ELF-1 (cell line): ENCODE measurements at regions not wholly inside any gene's neighbourhood (a gene's known extent, or its start where the extent isn't known, plus 50 kb on each side); places are given as distances from the start of the nearest gene placed in this dataset.

Experiments
- DNase-seq: peaks from one replicate; pipeline ENCODE4 v3.0.0-alpha.2; 2016; ENCODE audit warnings: low read depth, low spot score

DNA sequence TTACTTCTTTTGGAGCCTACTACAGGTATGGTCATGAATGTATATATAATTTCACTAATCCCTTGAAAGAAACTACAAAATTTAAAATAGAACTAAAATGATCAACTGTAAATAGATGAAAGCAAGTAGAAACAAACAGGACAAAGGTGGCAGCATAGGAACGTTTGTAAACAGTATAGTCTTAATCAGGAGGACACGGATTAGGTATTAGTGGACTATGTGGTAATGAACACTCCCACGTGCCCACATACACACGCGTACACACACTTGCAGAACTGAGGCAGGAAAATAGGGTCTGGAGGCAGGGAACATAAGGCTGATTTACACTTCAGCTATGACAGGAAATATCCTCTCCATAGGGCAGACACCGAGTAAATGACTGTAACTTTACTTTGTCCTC, 1397.8 kb downstream of the NCAM2 start:
- DNase-seq = no peak

DNA sequence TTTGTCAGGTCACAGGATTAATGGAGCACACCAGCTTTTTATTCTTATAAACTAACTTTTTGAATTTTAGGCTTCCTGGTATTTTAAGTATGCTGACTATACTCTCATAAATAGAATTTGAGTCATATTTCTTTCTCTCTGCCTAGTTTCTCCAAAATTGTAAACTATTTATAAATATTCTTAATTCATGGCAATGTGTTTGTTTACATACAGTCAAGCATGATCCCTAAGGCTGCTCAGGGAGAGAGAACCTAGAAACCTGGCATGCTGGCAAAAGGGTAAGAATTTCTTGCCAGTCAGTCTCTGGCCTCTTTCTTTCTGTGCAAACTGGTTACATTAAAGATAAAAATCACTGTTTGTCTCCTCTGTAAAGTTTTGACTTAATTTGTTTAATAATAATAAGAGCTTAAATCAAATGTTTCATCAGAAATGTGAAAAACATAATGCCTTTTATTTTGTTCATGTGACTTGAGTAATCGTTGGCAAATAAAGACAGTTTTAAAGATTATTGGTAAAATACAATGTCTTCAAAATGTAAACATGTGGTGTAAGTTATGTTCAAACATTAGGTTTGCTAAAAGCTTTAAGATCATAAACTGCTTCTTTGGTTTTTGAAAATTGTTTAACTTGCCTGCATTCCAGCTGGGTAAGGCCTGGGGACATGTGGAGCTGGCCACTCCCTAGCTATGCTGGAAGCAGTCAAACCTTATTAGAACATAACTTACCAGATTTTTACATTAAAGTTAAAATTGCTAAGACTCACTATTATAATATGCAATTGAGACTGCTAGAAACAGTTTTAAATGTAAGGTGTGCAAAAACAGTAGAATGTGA, 1401.7 kb downstream of the NCAM2 start:
- no peak for DNase-seq

DNA sequence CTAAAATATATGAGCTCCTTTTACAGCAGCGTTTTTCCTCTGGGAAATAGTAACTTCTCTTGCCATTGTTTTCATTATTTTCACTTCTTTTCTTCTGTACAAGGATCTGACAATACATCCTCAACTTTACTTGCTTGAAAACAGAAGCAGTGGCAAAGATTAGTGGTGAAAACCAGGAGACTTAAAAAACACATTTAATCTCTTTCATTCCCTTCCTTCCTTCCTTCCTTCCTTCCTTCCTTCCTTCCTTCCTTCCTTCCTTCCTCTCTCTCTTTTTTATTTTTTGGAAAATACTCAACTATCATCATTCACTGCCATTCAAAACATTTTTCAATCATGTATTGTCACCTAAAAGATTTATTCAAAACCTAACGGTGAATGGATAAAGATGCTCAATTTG, 1411.4 kb downstream of the NCAM2 start:
- DNase-seq = no peak

DNA sequence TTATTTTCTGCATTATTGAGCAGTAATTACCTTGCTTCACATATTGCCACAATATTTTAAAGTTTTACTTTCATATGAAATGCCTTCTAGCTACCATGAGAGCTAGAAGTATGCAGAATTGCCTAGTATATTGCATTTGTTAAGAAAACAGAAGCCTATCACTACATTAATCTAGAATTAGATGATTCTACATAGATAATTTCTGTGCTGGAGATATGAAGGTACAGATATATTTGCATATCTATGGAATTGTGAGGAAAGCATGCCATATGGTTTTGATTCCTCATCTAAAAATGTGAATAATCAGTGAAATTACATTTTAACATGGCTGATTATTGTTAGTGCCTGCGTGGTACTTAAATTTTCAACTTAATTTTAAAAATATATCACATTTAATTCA, 1418.3 kb downstream of the NCAM2 start:
- DNase-seq = no peak

DNA sequence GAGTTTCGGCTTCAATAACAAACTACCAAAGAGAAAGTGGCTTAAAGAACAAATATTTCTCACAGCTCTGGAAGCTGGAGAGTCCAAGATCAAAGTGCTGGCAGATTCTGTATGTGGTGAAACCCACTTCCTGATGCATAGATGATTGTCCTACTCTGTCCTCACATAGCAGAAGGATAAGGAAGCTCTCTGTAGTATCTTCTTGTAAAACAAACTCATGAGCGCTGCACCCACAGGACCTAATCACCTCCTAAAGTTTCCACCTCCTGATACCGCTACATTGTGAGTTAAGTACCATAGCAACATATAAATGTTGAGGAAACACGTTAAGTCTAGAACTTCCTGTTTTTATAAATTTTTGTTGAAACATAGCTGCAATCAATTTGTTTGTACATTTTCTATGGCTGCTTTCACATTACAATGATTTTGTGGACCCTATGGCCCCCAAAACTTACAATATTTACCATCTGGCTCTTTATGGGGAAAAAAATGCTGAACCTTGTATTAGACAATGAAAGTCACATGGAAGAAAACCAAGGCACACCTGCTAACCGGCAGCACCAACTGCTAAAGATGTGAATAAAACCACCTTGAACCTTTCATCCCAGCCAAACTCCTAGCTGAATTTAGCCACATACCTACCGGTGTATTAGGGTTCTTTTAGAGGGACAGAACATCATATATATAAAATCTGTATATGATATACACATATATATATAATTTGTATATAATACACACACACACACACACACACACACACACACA, 1423.4 kb downstream of the NCAM2 start:
- DNase-seq = no peak

DNA sequence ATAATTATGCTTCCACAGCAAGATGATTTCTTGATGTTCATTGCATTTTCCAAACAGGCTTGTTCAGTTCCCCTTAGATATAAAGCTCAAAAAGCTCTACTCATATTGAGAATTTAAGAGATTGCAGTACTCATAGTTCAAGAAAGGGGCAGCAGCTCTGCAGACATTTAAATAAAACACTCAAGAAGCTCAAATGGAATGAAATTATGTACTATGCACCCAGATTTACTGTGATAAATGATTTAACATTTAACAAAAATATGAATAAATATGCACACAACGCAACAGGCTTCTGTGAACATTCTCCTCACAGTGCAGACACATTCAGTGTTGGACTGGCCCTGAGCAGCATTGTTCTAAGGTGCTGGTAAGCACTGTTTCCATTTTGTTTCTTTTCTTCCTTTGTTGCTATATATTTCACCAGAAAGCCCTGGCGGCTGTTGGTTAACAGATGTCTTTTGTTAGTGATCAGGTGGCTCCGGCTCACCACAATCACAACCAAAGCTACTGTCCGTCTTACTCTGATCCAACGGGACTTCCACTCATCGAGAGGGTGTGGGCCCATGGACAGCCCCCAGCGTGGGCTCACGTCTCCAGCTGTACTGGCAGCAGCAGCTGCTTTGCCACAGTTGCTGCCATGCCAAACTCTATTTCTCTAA, 1440.3 kb downstream of the NCAM2 start:
- no peak for DNase-seq

DNA sequence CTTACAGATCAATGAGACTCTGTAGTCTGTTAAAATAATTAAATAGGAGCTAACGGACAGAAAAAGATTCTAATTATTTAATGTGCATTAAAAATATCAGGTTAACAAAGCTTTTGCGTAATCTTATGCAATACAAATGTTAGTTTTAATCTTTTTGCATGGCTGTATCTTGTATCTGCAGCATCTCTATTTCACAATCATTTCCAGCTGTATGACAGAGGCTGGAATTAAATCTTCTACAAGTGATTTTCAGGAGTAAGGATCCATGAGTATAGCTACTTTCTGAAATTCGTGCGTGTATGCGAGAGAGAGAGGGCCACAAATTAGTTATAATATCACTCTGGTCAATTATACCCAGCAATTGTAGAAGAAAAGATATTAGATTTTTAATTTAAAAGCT, 1446.8 kb downstream of the NCAM2 start:
- DNase-seq = no peak

DNA sequence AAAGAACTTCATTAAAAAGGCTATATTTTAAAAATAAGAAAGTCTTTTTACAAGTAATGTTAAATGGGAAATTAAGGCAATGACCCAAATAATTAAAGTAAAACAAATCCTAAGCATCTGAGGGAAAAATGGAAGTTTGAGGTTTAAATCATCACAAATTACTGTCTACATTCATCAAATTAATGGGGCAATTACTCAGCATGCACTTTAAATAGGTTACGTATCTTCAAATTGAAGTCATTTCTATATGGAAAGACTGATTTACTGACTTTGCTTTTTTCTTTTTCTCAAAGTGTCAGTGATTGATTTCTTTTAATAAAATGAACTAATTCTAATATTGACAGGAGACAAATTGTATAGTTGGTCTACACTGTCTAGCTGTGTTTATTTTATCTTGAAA, 1452.3 kb downstream of the NCAM2 start:
- no peak for DNase-seq

DNA sequence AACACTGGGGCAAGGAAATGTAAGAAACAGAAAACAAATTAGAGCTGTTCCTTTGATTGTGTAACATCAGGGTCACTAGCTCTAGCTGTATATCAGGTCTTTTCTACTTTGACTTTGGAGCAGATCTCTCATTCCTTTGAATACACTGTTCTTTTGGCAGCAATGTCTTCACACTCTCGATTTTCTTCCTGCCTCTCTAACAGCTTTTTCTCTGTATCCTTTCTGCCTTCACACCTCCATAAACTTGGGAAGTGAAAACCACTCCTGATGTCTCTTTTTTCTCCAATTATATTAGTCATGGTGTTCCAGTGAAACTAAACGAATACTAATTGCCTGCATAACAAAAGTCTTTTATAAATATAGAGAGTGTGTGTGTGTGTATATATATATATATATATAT, 1458.0 kb downstream of the NCAM2 start:
- no peak for DNase-seq

DNA sequence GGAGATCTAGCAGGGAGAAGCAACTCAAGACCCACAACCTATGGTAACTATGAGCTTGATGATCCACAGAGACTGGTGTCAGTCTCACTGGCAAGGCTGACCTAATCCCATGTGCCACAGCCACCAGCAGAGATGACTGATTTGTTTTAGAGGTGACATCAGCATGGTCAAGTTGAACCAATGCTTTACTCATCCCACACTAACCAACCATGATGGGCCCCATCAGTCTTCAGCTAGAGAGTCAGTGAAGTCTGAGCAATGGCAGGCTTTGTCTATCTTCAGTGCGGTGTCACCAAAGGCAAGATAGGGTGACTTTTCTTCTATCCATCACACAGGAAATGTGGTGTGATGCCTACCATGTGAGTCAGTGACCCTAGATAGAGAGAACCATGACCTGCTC, 1470.7 kb downstream of the NCAM2 start:
- no peak for DNase-seq

DNA sequence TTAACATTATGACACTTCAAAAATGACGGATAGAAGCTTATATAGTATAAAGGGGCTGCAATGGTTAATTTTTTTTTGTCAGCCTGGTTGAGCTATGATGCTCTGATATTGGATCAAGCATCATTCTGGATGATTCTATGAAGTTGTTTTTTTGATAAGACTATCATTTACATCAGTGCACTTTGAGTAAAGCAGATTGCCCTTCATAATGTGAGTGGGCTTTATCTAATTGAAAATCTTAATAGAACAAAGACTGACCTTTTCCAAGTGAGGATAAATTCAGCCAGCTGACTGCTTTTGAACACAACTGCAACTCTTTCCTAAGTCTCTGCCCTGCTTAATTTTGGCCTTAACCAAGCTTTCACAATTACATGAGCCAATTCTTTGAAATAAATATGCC, 1476.2 kb downstream of the NCAM2 start:
- DNase-seq = no peak

DNA sequence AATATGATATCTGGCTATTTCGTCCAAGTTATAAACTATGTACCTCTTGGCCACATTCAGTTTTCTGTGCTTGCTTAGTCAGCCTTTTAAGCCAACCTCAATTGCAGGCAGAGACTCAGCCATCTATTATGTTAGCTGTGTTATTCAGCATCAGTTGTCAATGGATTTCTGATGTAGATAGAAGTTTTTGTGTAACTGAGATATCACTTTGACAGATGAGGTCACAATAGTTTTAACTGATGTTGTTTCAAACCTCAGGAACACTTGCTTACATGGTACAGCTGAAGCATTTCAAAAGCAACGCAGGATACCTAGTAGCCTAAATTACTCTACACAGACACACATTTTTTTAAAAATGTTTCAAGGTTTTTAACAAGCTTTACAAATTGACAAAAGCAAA, 1478.0 kb downstream of the NCAM2 start:
- DNase-seq = no peak

DNA sequence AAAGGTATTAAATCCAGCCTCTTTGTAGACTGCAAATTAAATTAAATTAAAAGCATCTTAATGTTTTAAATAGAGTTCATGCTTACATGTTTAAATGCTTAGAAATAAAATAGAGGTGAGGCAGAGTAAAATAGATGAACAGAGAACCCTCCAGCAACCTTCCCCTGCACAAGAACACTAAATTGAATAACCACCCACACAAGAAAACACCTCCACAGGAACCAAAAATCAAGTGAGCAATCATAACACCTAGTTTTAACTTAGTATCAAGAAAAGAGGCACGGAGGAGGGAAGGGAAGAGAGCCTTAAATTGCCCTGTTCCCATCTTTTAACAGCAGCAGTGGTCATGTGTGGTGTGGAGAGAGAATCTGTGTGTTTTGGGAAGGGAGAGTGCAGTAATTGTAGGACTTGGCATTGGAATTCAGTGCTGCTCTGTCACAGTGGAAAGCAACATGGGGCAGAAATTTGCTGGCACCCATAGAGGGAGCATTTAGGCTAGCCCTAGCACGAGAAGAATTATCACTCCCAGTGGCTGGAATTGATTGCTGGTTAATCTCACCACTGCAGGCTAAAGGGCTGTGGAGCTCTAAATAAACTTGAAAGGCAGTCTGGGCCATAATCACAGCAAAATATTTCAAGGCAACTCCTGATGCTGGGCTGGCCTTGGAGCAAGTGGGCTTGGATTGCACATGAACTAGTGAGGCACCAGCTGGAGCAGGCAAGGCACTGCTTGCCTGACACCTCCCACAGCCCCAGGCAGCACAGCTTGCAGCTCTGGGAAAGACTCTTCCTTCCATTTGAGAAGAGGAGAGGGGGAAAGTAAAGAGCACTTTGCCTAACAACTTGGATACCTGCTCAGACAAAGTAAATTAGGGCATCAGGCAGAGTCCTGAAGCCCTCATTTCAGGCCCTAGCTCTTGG, 1478.8 kb downstream of the NCAM2 start:
- DNase-seq = no peak

DNA sequence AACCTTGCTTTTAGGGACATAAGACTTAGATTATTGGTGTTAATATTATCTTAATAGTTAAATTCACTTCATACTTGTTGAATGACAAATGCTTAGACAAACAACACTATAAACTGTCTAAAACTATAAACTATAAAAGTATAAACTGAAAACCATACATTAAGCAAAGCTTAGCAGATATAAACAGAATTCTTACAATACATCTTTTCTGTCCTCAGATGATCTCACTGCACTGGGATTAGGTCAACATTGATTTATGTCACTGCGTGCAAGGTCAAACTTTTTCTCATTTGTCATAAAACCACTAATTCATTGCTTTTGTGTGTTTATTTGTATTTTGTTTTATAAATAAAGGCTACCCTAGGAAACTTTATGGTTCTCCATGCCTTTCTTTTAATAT, 1491.8 kb downstream of the NCAM2 start:
- DNase-seq = no peak

DNA sequence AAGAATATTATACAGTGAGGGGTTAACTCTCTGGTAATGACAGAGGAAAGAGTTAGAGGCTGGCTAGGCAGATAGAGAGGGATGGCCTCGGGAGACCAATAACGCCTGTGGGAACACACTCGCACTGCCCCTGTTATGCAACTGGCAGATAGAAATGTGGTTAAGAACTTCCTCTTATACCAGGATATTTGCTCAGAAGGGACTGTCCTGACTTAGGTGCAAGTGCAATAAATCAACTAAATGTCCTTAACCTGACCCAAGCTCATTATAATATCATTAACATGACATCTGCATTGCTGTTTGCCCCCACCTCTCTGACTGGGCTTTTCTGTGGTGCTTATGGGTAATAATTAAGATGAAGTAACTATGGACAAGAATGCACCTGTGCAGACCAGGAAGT, 1518.0 kb downstream of the NCAM2 start:
- no peak for DNase-seq

DNA sequence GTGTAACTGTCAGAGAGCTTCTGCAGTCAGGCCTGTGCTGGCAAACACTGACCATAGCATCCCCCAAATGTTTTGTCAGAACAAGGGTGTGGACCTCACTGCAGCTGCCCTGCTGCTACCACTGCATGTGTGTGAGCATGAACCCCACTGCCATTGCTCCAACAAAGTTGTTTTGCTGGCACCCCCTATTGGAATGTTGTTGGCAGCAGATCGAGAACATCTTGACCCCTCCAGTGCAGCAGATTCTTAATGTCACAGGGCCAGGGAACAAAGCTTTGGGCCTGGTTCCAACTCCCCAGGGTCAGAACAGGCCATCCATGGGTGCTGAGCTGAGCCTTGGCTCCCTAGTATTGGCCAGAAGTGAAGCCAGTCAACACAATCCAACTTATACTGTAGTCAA, 1537.4 kb downstream of the NCAM2 start:
- no peak for DNase-seq

DNA sequence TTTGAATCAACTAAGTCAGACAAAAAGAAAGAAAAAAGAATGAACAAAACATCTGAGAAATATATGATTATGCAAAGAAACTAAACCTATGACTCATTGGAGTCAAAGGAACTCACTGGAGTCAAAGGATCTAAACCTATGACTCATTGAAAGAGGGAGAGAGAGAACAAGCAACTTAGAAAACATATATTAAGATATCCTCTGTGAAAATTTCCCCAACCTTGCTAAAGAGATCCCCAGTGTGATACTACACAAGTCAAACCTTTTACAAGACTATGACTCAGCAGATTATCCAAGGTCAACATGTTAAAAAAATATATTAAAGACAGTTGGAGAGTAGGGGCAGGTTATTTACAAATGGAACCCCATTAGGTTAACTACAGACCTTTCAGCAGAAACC, 1538.3 kb downstream of the NCAM2 start:
- DNase-seq = no peak

DNA sequence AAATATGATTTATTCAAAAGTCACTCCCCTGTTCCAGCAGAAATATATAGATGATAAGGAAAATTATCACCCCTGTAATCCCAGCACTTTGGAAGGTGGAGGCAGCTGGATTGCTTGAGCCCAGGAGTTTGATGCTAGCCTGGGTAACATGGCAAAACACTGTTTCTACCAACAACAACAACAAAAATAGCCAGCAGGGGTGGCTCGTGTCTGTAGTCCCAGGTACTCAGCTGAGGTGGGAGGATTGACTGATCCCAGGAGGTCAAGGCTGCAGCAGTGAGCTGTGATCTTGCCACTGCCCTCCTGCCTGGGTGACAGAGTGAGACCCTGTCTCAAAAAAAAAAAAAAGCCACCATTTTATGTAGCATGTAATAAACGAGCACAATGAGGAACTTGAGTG, 1546.5 kb downstream of the NCAM2 start:
- DNase-seq = no peak

DNA sequence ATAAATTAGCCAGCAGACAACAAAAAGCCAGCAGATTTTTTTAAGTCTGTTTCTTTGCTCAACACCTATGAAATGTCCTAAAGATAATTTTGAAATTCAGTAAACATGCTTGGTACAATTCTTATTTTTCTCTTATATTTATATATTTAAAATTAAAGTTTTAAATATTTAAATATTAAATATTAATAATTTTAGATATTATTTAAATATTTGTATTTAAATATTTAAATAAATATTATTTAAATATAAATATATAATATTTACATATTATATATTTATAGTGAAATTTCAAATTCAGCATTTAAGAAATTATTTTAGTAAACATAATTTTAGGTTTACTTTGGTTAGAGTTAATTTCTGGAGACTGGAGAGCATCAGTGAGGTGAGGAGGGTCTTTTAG, 1554.2 kb downstream of the NCAM2 start:
- DNase-seq = no peak

DNA sequence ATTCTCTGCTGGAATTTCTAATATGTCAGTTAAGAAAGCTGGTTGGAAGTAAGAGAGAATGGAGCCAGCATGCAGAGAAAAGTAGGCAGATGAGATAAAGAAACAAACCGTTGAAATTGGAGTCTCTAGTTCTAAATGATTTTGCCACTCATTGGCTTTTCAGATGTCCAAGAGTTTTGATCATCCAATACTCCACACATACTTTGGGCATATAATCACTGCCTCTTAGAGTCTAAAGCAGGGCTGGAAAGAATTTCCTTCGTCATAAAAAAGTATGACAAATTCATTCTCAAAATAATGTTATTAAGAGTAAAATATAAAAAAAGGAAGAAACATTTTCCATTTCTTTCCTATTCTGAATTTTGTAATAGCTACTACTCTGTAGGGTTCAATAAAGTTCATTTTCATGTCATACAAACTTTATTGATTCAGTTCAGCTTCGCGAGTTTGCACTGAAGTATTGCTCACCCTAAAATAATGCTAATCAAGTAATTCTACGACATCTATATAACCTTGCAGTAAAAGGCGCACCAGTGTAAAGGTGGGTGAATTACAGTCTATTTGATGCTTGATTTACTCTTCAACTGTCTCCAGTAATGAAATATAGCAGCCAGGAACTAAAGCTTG, 1556.6 kb downstream of the NCAM2 start:
- DNase-seq = no peak

DNA sequence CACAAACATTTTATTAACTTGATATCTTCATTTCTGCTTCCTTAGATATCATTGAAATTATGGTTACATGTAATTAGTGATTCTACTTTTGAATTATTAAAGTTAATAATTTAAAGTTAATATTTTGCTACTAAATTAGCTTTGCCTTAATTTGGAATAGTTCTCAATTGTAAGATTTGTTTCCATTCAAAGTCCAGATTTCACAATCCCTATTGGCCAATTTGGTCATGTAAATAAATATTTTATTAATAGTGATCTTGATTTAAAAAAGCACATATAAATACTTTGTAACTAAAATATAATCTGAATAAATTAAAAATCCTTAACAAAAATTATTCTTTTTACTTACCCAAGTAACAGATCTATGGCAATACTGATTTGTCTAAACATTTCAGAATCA, 1558.6 kb downstream of the NCAM2 start:
- no peak for DNase-seq
